SK-N-MC (cell line): ENCODE measurements at regions not wholly inside any gene's neighbourhood (a gene's known extent, or its start where the extent isn't known, plus 50 kb on each side); places are given as distances from the start of the nearest gene placed in this dataset.

Source experiments
- DNase-seq: peaks from one replicate; pipeline ENCODE4 v3.0.0-alpha.2; 2011; ENCODE audit warnings: low read depth, low spot score
- H3K27ac ChIP-seq: fragments of 200-600 bp; sonication (generic); 2 replicates; pipeline ENCODE4 v1.5.1; 2016; ENCODE audit warnings: mixed run types
- H3K36me3 ChIP-seq: fragments of 200-600 bp; sonication (generic); 2 replicates; pipeline ENCODE4 v1.6.1; 2017; ENCODE audit warnings: antibody characterized with exemption, low read length, mixed read lengths; ENCODE audit not compliant: insufficient read depth
- H3K4me3 ChIP-seq: fragments of 200-600 bp; sonication (generic); 2 replicates; pipeline ENCODE4 v1.5.1; 2016
- H3K9ac ChIP-seq: fragments of 200-600 bp; sonication (generic); 2 replicates; pipeline ENCODE4 v1.8.0; 2017; ENCODE audit warnings: mixed run types, mixed read lengths; ENCODE audit not compliant: insufficient read length
- H3K9me3 ChIP-seq: fragments of 200-600 bp; sonication (generic); 2 replicates; pipeline ENCODE4 v1.6.1; 2017; ENCODE audit warnings: low read depth, mild to moderate bottlenecking, antibody characterized with exemption, low read length, moderate library complexity, mixed read lengths
- EZH2 ChIP-seq: fragments of 200-600 bp; sonication (generic); IDR thresholded peaks from one replicate; pipeline ENCODE4 v1.6.1; 2017; ENCODE audit warnings: antibody characterized with exemption
- FOXP2 ChIP-seq: optimal IDR thresholded peaks from 2 replicates; pipeline ENCODE3; 2011; ENCODE audit warnings: mild to moderate bottlenecking, moderate library complexity; ENCODE audit not compliant: insufficient read depth; ENCODE audit errors: extremely low read length, control extremely low read depth
- POLR2AphosphoS5 ChIP-seq: IDR thresholded peaks from 2 replicates; pipeline ENCODE4 v1.6.1; 2012; ENCODE audit warnings: mild to moderate bottlenecking, low read depth, low read length, borderline replicate concordance

GRCh38 chr5:82863266-82863665 is 213.9 kb downstream of the TMEM167A start:
- H3K9ac ChIP-seq: no peak overlapping the region
- DNase-seq: no peak
- no peaks in the 10 kb centered on the region for H3K36me3 ChIP-seq
- no peak overlapping the region for H3K27ac ChIP-seq
- H3K9me3 ChIP-seq: no peaks in the 10 kb centered on the region
- TF ChIP-seq EZH2 (no peak), FOXP2 (no peak), POLR2AphosphoS5 (no peak)
- no peak overlapping the region for H3K4me3 ChIP-seq

- H3K36me3 ChIP-seq: no peaks in the 10 kb centered on the region
- no peak overlapping the region for H3K9ac ChIP-seq
- H3K4me3 ChIP-seq: no peak overlapping the region
- no peak overlapping the region for H3K27ac ChIP-seq
- no peak for DNase-seq
- H3K9me3 ChIP-seq: no peaks in the 10 kb centered on the region
- TF ChIP-seq EZH2 (no peak), POLR2AphosphoS5 (no peak), FOXP2 (no peak)
Measured at GRCh38 chr5:82862711-82863110, 214.5 kb downstream of the TMEM167A start.

DNA sequence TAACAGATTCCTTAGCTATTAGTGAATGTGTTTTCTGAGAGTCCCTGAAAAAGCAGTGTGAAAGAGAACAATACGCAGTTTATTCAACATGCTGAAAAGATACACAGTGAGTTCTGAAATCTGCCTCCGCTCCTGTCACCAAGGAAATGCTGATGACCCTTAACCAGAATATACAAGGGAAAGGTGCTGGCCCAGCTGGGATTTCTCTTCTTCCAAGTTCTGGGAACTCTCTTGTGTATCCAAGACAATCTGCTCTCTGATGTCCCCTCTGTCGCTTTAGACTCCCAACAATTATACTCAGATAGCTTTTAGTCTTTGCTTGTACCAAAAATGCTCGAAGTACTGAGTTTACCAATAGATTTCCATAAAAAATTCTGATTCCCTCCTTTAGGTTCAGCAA is 214.9 kb downstream of the TMEM167A start:
- TF ChIP-seq FOXP2: no peak
- no peaks in the 10 kb centered on the region for H3K9me3 ChIP-seq
- no peaks in the 10 kb centered on the region for H3K36me3 ChIP-seq
- no peak overlapping the region for H3K4me3 ChIP-seq
- H3K27ac ChIP-seq: no peak overlapping the region
- no peak overlapping the region for H3K9ac ChIP-seq
- no peak for DNase-seq

- H3K4me3 ChIP-seq: no peak overlapping the region
- no peaks in the 10 kb centered on the region for H3K9me3 ChIP-seq
- no peak overlapping the region for H3K27ac ChIP-seq
- no peak for TF ChIP-seq EZH2
- TF ChIP-seq FOXP2: peak; percentile 35
- no peak for TF ChIP-seq POLR2AphosphoS5
- H3K36me3 ChIP-seq: no peaks in the 10 kb centered on the region
- DNase-seq: no peak
- no peak overlapping the region for H3K9ac ChIP-seq
Measured at GRCh38 chr5:82861701-82862100, 215.5 kb downstream of the TMEM167A start.

DNA sequence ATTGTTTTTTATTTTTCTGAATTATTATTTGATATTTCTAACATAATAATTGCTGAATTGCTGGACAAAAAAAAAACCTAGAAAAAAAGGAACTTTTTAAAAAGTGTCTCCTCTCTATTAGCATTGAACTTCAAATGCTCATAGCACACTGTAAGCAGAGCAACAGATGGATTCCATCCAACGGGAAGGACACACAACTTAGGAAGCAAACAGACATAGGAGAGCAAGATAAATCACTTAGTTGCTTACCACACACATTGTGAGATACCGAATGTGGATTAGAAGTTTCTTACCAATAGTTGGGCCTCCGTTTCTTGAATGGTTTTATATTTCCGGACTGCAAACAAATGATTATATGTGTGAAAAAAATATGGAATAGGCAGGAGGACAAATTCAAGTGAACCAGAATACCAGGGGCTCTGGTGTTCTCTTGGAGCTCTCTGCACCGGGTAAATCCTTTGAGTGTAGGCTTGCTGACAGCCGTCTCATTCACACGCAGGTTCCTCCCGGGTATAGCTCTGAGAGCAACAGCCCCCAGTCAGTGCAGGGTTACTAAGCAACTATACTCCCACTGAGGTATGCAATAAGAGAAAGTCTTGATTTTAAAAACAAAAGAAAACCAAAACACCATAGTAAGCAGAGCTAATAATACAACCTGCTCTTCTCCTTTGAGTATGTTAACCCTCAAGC is 217.6 kb downstream of the TMEM167A start:
- Histone ChIP-seq H3K36me3 (no peaks in the 10 kb centered on the region), H3K9ac (no peak overlapping the region), H3K9me3 (no peaks in the 10 kb centered on the region), H3K4me3 (no peak overlapping the region), H3K27ac (no peak overlapping the region)
- TF ChIP-seq POLR2AphosphoS5 (no peak), FOXP2 (no peak), EZH2 (no peak)
- DNase-seq: no peak

DNA sequence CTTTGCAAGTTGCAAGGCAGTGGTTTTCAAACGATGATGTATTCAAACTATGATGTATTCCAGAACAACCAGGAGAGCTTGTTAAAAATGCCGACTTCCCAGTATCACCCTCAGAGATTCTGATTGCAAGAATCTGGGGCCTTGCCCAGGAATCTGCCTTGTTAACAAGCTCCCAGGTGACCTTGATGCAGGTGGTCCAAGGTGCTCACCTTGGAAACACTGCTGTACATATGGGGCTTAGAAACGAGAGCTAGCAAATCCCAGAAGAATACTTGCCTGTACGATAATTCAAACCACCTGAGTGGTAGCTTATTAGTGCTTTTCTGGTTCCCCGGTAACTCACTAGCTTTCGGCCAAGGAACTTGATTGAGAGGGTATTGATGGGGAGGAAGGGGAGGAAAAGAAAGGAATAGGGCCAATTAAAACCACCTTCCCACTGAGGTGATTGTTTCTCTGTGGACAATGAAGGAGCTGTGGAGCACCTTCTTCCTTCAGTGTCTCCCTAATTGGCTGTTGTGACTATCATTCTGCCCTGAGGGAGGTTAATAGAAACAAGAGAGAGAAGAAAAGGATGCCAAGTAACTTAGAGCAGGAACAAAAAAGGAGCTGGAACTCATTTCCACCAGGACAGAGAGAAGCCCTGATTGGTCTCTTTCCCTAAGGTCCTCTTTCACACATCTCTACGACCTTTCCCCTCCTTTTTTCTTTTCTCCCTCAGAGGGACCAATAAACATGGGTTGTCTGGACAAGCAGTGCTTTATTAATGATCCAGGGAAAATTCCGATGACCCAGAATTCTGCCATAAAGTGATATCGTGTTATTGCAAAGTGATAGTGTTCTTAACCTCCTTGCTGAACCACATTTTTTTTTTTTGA is 218.8 kb downstream of the TMEM167A start:
- Histone ChIP-seq H3K4me3 (no peak overlapping the region), H3K9me3 (no peaks in the 10 kb centered on the region), H3K36me3 (no peaks in the 10 kb centered on the region), H3K9ac (no peak overlapping the region), H3K27ac (no peak overlapping the region)
- TF ChIP-seq EZH2 (no peak), FOXP2 (no peak), POLR2AphosphoS5 (no peak)
- no peak for DNase-seq

DNA sequence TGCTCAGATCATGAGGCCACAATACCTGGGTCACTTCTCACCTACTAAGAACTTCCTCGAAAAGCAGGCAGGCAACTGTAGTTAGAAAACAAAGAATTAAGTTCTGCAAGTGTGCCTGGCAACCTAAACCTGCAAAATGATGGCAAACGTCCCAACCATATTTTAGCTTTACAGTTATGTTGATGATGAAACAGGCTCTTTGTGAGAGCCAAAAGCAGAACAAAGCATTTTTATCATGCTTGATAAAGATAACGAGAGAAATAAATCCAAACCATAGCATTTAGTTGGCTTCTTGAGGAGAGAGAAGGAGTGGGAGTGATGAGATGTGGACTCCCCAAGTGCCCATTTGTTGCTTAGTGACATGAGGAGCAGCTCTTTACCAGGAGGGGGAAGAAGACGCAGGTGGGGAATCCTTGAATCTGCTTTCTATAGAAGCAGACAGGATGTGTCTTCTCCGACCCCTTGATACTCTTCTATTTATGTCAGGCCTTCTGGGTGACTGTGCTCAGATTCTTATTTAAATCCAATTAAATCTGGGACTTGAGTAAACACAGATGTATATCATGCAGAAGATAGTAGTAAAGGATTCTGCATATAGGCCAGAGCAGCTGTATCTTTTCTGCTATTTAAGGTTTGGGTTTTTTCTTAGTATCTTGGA is 221.2 kb downstream of the TMEM167A start:
- DNase-seq: no peak
- H3K36me3 ChIP-seq: no peaks in the 10 kb centered on the region
- no peak for TF ChIP-seq POLR2AphosphoS5
- TF ChIP-seq FOXP2: no peak
- TF ChIP-seq EZH2: no peak

DNA sequence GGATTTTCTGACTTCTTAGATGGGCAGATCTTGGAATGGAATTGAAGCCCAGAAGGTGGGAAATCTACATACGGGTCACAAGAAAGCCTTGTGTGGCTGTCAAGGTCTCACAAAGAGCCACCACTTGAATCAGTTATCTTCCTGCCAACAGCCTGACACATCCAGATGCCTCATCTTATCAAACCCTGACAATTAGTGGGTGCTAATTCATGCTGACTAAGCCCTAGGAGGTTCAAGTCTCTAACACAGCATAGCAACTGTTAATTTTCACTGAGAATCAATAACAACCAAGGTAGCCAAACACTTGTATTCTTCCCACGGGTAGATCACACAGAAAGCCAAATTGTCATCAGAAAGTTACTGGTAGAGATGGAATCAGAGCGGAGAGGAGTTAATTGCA is 222.2 kb downstream of the TMEM167A start:
- no peak overlapping the region for H3K4me3 ChIP-seq
- no peak overlapping the region for H3K9ac ChIP-seq
- TF ChIP-seq FOXP2 (no peak), POLR2AphosphoS5 (no peak), EZH2 (no peak)
- no peaks in the 10 kb centered on the region for H3K9me3 ChIP-seq
- no peak overlapping the region for H3K27ac ChIP-seq
- H3K36me3 ChIP-seq: no peaks in the 10 kb centered on the region
- no peak for DNase-seq

More for the DNA sequence above, 221.2 kb downstream of the TMEM167A start:
- H3K4me3 ChIP-seq: no peak overlapping the region
- H3K27ac ChIP-seq: no peak overlapping the region
- no peak overlapping the region for H3K9ac ChIP-seq
- no peaks in the 10 kb centered on the region for H3K9me3 ChIP-seq

GRCh38 chr5:82851471-82851870 is 225.7 kb downstream of the TMEM167A start:
- Histone ChIP-seq H3K4me3 (no peak overlapping the region), H3K27ac (no peak overlapping the region), H3K36me3 (no peaks in the 10 kb centered on the region), H3K9ac (no peak overlapping the region), H3K9me3 (no peaks in the 10 kb centered on the region)
- DNase-seq: no peak
- TF ChIP-seq POLR2AphosphoS5 (no peak), EZH2 (no peak), FOXP2 (no peak)
